GM12892 (cell line): ENCODE measurements at regions not wholly inside any gene's neighbourhood (a gene's known extent, or its start where the extent isn't known, plus 50 kb on each side); places are given as distances from the start of the nearest gene placed in this dataset.

ENCODE experiments used
- POLR2A ChIP-seq: IDR thresholded peaks from 2 replicates; pipeline ENCODE4 v1.6.1; 2011; ENCODE audit warnings: low read depth, low read length, control low read depth
- TAF1 ChIP-seq: IDR thresholded peaks from 2 replicates; pipeline ENCODE4 v1.6.1; 2011; ENCODE audit warnings: low read depth, mild to moderate bottlenecking, control low read depth, low read length, borderline replicate concordance

DNA sequence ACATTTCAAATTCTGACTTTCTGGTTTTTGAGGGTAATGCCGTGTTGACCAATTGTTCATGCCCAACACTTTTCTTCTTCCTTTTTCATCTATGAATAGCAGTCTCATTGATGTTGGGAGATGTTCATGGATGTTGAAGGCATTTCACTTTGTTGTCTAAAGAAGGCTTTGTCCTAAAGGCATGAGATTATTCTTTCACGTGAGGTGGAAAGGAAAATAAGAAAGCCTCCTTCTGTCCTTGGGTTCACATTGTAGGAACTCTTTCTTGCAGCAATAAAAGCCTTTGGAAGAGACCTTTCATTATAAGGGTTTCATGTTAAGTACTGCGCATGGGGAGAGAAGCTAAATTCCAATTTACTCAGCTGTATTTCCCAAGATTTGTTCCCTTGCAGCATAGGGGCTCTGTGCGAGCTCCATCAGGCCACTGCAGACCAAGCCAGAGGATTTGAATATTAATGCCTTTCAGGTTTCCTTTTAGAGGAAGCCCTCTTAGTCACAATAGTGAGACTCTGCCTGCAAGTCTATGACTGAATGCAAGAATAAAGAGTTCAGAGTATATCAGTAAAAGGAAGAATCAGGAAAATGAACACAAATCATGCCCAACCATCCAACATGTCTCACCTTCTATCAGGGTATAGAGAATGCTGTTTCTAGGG lies 274.6 kb downstream of the TMEM38B start:
- no peak for TF ChIP-seq POLR2A
- no peak for TF ChIP-seq TAF1
